Stomach (tissue), 8 donors: ENCODE measurements at regions not wholly inside any gene's neighbourhood (a gene's known extent, or its start where the extent isn't known, plus 50 kb on each side); places are given as distances from the start of the nearest gene placed in this dataset.

Experiments
- DNase-seq, 2 donors: peaks; one replicate each; pipeline versions ENCODE4 v3.0.0 to v3.0.0-alpha.2; 2013 to 2019
- H3K27ac ChIP-seq, 5 donors: fragments of 200-600 bp in 4 of 5; sonication (generic) in 4 of 5; one replicate each; pipeline ENCODE4 v1.5.1; 2013 to 2019; ENCODE audit warnings: mild to moderate bottlenecking in 1 of 5, moderate library complexity in 1 of 5
- H3K27me3 ChIP-seq, 3 donors: fragments of 200-600 bp; sonication (generic); one replicate each; pipeline ENCODE4 v1.5.1; 2017 to 2019; ENCODE audit warnings: mixed run types in 1 of 3
- H3K36me3 ChIP-seq, 4 donors: fragments of 200-600 bp; sonication (generic); 1 replicate in 3 of 4; 2 replicates in 1 of 4; pipeline ENCODE4 v1.5.1; 2016 to 2019
- H3K4me1 ChIP-seq, 4 donors: fragments of 200-600 bp; sonication (generic); one replicate each; pipeline ENCODE4 v1.5.1; 2016 to 2019
- H3K4me3 ChIP-seq, 4 donors: fragments of 200-600 bp; sonication (generic) in 3 of 4; one replicate each; pipeline ENCODE4 v1.5.1; 2016 to 2019; ENCODE audit warnings: mild to moderate bottlenecking in 1 of 4
- H3K9me3 ChIP-seq, 4 donors: fragments of 200-600 bp; sonication (generic); one replicate each; pipeline ENCODE4 v1.5.1; 2016 to 2019
- CTCF ChIP-seq, 7 experiments: fragments of 450-650 bp in 4 of 7; fragments of 200-600 bp in 3 of 7; sonication (generic) in 3 of 7; IDR thresholded peaks; one replicate each; pipeline ENCODE4 v1.5.1; 2016 to 2019; ENCODE audit warnings: antibody characterized with exemption in 7 of 7, control low read depth in 2 of 7, mild to moderate bottlenecking in 1 of 7
- EP300 ChIP-seq: sonication (generic); formaldehyde crosslinking; IDR thresholded peaks from one replicate; pipeline ENCODE4 v1.6.1; 2017; ENCODE audit warnings: antibody characterized with exemption
- POLR2A ChIP-seq, 4 donors: fragments of 450-650 bp; IDR thresholded peaks; one replicate each; pipeline ENCODE4 v1.6.1; 2016; ENCODE audit warnings: antibody characterized with exemption in 4 of 4, control low read depth in 2 of 4, mild to moderate bottlenecking in 1 of 4, moderate library complexity in 1 of 4
- POLR2AphosphoS5 ChIP-seq, 3 donors: sonication (generic); formaldehyde crosslinking; IDR thresholded peaks; one replicate each; pipeline ENCODE4 v1.6.1; 2016; ENCODE audit warnings: antibody characterized with exemption in 3 of 3
- WGBS, 5 donors: extraction: QIAGEN DNeasy Blood & Tissue Kit in 3 of 5; methylation state at CpG; one replicate each; pipeline versions ENCODE4 v1.1.5 to v1.1.7; 2013 to 2018; 5-methylcytosine and 5-hydroxymethylcytosine counted together
- intact Hi-C: fragments of 100-400 bp; cut with DNase I; formaldehyde crosslinking; loops from one replicate; pipeline ENCODE4 v1.15.1; 2023; ENCODE audit warnings: low total_unique reads
- donor health status: healthy with polysubstance abuse.
- donor health status: Bipolar disorder and iron deficiency.
- donor health status: healthy.

GRCh38 chr2:138182250-138182936, 218.1 kb downstream of the HNMT start:
- no peak for TF ChIP-seq POLR2AphosphoS5 (IDR thresholded peaks at IDR 0.05)
- TF ChIP-seq CTCF (IDR thresholded peaks at IDR 0.05) = no peak
- no peak for TF ChIP-seq EP300
- TF ChIP-seq POLR2A (IDR thresholded peaks at IDR 0.05) = no peak
- Histone ChIP-seq H3K27me3 (no peaks in the 10 kb centered on the region), H3K9me3 (no peaks in the 10 kb centered on the region), H3K4me3 (no peak overlapping the region), H3K4me1 (no peaks in the 10 kb centered on the region), H3K27ac (no peak overlapping the region), H3K36me3 (no peaks in the 10 kb centered on the region)
- 87 to 92% (median 90%) methylated on average over 6 of the region's 6 CpGs for WGBS, 5 donors
- no peak for DNase-seq
- intact Hi-C loops = no loop called here

GRCh38 chr2:138182937-138183312, 218.7 kb downstream of the HNMT start:
- no peak overlapping the region for H3K27ac ChIP-seq
- H3K4me3 ChIP-seq = no peak overlapping the region
- H3K9me3 ChIP-seq = no peaks in the 10 kb centered on the region
- H3K36me3 ChIP-seq = no peaks in the 10 kb centered on the region
- intact Hi-C loops = no loop called here
- DNase-seq = no peak
- TF ChIP-seq POLR2AphosphoS5 (IDR thresholded peaks at IDR 0.05) = no peak
- TF ChIP-seq EP300 = no peak
- no peak for TF ChIP-seq CTCF (IDR thresholded peaks at IDR 0.05)
- TF ChIP-seq POLR2A (IDR thresholded peaks at IDR 0.05) = no peak
- no peaks in the 10 kb centered on the region for H3K4me1 ChIP-seq
- no peaks in the 10 kb centered on the region for H3K27me3 ChIP-seq

GRCh38 chr2:138183705-138184104, 219.4 kb downstream of the HNMT start:
- Histone ChIP-seq H3K27ac (no peak overlapping the region), H3K27me3 (no peaks in the 10 kb centered on the region), H3K9me3 (no peaks in the 10 kb centered on the region), H3K4me3 (no peak overlapping the region), H3K36me3 (no peaks in the 10 kb centered on the region), H3K4me1 (no peaks in the 10 kb centered on the region)
- DNase-seq = no peak
- TF ChIP-seq EP300 = no peak
- intact Hi-C loops = no loop called here
- 75 to 83% (median 76%) methylated on average over 2 of the region's 2 CpGs for WGBS, 5 donors

- 75 to 94% (median 86%) methylated on average over 1 of the region's 1 CpG for WGBS, 5 donors
- Histone ChIP-seq H3K27ac (no peak overlapping the region), H3K36me3 (no peaks in the 10 kb centered on the region), H3K4me3 (no peak overlapping the region), H3K9me3 (no peaks in the 10 kb centered on the region), H3K4me1 (no peaks in the 10 kb centered on the region), H3K27me3 (no peaks in the 10 kb centered on the region)
- DNase-seq = no peak
- intact Hi-C loops = no loop called here
- TF ChIP-seq EP300 = no peak
- no peak for TF ChIP-seq POLR2A (IDR thresholded peaks at IDR 0.05)
Measured at GRCh38 chr2:138184428-138184827, 220.2 kb downstream of the HNMT start.

- Histone ChIP-seq H3K27ac (no peak overlapping the region), H3K4me1 (no peaks in the 10 kb centered on the region), H3K9me3 (no peaks in the 10 kb centered on the region), H3K36me3 (no peaks in the 10 kb centered on the region), H3K27me3 (no peaks in the 10 kb centered on the region), H3K4me3 (no peak overlapping the region)
- TF ChIP-seq POLR2AphosphoS5 (IDR thresholded peaks at IDR 0.05) (no peak), POLR2A (IDR thresholded peaks at IDR 0.05) (no peak), EP300 (no peak), CTCF (IDR thresholded peaks at IDR 0.05) (no peak)
- no peak for DNase-seq
- WGBS, 5 donors = 87 to 98% (median 93%) methylated on average over 5 of the region's 5 CpGs
- intact Hi-C loops = no loop called here
Measured at GRCh38 chr2:138185827-138186226, 221.6 kb downstream of the HNMT start.
